ENCODE measurements at regions not wholly inside any gene's neighbourhood (a gene's known extent, or its start where the extent isn't known, plus 50 kb on each side); places are given as distances from the start of the nearest gene placed in this dataset.

DNA sequence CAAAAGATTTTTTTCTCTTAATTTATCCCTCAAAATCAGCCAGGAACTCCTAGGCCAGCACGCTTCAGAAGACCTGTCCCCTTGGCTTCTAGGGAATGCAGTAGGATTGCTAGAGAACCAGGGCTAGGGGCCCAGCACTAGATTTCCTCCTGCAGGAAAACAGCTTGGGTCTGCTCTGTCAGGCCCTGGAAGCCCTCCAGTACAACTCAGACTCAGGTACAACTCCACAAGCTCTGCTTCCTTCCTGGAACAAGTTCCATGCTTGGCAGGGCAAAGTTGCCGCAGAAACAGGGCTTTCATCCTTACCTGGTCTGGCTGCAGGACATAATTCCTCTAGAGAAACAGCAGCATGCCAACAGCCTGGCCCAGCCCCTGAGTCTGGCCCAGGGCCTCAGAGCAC, 96.1 kb upstream of the CTNNB1 start:
- DNase-seq: no peak

DNA sequence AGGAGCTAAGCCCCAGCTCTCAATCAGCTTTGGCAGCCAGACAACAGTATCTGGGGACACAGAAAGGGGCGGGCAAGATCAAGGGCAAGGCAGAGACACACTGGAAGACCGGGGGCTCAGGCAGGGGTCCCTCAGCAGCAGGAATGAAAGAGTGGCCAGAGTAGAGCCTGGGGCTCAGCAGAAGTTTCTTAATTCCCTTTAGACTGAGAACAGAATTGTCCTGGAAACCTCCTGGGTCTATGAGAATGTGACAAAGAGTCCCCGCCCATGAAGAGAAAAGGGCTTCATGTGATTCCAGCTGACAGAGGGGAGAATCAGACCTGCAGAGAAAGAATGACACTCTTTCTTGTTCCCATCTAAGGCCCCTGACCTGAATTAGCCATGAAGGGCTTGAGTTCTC, 95.2 kb upstream of the CTNNB1 start:
- DNase-seq: no peak

DNA sequence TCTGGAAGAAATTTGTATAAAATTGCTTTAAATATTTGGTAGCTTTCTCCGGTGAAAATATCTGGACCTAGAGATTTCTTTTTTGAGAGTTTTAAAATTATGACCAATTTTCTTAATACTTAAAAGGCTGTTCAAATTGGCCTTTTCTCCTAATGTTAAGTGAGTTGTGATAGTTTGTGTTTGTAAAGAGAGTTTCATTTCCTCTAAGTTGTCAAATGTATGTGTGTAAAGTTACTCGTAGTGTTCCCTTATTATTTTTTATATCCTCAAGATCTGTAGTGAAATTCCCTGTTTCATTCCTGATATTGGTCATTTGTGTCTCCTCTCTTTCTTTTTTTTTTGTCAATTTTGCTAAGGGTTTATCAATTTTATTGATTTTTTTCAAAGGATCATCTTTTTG, 92.6 kb upstream of the CTNNB1 start:
- no peak for DNase-seq

DNA sequence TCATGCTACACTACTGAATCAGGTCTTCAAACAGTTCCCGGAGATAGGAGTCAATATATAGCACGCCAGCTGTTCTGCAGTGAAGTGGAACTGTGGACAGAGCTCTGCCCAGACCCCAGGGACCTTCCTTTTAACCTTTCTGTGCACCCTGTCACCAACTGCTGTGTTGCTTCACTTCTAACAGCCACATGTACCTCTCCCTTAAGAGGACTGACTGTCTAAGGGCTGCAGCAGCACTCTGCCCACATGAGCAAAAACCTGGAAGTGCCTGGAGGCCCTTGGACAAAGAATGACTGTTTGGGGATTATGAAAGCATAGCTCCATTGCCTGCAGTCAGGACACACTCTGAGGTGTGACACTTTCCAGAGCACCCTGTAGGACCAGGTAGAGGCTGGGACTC, 88.3 kb upstream of the CTNNB1 start:
- DNase-seq: no peak

DNA sequence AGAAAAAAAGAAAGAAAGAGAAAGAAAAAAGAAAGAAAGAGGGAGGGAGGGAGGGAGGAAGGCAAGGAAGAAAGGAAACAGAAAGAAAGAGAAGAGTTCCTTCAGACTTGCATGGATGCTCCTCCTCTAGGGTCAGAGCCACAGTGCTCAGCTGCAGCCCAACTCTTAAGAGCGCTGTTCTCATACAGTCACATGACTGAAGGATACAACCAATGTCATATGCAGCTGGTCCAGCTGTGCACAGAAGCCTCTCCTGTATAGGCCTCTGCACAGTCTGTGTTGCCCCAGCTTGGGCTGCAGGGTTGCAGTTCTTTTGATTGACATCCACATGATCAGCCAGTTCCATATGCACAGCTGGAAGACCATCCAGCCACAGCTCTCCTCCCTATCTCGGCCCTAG, 86.8 kb upstream of the CTNNB1 start:
- DNase-seq: no peak

DNA sequence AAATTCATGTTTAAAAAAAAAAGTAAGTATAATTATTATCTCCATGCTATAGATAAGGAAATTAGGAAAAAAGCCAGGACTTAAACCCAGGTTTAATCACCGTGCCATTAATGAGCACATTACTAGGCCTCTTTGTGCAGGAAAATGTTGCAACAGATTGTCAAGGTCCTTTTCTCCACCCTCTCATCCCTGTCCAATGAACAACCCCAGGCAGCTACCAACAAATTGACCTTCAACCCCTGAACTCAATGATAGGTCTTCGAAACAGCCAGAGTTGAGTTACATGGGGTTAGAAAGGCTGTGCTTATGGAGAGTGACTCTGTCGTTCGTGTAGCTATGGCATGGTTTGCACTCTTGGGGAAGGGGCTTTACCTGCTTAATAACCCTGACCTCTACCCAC, 84.2 kb upstream of the CTNNB1 start:
- DNase-seq: no peak

DNA sequence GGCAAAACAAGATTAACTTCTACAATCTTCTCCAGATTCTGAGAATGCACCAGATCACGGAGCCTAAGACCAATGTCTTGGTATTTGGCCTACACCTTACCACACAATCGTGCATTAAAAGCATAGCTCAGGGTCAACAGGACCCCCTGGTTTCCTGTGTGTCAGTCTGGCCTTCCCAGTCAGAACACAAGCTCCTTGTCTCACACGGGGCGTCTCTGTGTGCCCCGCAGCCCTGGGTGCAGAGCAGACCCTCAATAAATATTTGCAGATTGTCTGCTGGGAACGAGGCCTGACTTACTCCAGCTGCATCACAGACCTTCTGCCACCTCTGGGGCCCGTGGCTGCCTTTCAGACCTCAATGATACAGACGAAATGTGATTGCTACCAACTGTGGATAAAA, 82.5 kb upstream of the CTNNB1 start:
- no peak for DNase-seq

DNA sequence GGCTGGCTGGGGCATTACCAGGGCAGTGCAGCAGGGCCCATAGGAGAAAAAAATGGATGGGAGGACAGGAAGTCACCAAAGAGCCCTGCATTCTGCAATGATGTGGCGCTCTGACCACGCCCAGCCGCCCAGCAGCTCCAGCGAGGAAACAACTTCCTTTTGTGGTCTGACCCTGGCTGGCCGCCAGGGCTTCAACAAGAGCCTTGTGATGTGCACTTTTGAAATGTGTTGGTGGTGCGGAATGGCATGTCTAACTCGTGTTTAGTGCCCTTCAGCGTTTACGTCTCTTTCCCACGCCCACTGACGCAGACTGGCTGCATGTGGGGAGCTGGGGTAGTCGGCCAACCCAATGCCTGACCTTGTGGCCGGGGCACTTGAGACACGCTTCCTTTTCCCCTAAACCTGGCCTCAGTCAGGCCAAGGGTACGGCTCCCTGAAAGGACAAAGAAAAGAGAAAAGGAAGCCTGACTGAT, 81.9 kb upstream of the CTNNB1 start:
- DNase-seq: peak; percentile 69 to 79 (median 78)

DNA sequence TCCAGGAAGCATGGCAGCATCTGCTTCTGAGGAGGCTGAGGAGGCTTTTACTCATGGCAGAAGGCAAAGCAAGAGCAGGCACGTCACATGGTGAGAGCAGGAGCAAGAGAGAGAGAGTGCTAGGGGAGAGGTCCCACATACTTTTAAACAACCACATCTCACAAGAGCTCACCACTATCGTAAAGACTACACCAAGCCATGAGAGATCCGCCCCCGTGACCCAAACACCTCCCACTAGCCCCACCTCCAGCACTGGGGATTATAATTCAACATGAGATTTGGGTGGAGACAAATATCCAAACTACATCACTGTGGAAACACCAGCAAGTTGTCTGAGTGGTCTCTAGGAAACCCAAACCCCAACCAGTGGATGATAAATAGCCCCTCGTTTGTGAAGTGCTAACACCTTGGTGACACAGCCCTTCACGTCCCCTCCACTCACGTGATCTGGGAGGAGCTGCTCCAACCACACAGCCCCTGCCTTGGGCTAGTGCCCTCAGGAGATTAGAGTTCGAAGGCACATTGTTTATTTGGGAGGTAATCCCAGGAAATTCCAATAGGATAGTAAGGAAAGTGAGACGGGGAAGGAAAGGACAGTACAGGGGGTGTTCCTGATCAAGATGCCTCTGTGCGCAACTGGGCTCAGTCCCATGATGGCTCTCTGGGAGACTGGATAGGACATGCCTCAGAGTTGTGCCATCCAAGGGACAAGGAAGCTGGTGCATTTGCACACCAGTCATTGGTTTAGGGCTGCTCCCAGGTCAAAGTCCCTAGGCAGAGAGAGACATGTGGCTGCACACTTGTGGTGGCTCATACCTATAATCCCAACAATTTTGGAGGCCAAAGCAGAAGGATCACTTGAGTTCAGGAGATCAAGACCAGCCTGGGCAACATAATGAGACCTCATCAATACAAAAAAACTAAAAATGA, 80.6 kb upstream of the CTNNB1 start:
- no peak for DNase-seq

DNA sequence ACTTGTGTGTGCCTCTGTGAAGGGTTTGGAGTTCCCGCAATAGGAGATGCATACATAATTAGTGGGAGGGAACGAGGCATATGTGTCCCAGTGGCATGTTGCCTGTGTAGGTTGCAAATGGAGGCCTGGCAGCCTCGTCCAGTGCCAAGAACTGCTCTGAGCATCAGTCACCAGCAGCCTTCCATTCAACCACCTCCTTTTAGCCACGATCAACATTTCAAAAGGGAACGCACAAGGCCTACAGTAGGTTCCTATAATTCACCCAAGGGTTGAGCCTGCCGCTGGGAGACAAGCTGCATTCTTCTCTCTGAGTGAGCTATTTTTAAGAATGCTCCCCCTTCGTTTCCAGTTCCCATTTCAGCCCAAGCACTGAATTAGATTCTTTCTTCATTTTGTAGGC, 78.8 kb upstream of the CTNNB1 start:
- DNase-seq: peak in 2 of 3 donors; percentile 10 to 35

DNA sequence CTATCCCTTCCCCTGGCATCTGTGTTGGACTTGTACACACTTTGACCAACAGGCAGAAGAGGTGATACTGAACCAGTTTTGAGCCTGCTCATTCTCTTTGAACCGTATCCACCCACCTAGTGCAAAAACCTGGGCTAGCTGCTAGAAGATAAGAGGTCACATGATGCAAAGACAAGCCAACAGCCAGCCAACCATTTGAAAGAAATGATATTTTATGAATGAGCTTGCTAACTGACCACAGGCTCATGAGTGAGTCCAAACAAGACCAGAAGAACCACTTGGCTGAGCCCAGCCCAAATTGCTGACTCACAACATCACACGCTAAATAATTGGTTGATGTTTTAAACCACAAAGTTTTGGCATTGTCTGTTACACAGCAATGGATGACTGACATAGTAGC, 74.0 kb upstream of the CTNNB1 start:
- DNase-seq: no peak

DNA sequence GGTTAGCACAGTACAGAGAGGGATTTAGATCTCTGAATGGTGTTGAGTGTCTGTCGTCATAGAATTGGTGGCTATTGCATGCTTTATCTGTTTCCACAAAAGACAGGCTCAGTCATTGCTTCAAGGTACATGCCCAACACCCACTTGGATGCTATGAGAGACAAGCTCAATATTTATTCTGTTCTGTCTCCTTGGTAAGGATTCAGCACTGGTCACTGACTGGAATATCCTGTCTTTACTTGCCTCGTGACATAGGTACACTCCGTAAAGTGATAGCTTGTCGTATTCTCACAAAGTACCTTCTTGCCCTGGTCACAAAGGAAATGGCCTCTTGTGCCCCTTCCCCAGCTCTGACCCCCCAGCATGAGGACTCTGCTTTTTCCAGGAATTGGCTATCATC, 72.8 kb upstream of the CTNNB1 start:
- DNase-seq: no peak

DNA sequence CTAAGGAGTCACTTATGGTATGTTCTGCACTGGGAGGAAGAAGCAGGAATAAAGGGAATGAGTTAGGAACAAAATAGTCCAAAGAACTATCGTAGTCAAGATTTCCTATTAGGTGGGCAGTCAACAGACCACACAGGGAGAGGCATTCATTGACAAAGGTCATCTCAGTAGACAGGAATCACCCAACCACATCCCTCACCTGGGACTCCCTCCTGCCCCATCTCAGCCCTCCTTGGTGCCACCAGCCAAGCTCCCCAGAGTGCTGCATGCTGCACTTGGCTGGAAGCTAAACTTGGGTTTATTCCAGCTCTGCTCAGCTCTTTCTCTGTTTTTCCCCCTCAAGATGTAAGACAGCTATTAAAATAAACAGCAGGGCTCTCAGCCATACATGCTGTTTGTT, 72.3 kb upstream of the CTNNB1 start:
- DNase-seq: no peak

DNA sequence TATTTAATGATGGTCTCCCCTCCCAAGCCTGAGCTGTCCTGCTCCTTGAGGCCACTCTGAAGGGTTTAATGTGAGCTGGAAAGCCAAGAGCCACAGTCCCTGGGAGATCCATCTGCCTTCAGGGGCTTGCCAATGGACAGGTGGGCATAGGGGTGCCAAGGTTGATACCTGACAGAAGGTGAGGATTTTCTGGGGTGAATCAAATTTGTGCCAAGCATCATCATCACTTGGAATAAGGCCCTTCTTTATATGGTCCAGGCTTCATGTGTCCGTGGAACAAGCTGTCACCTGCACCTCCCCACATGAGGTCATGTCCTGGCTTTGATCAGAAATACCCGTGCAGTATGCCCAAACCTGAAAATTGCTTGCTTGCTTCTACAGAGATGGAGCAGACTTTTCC, 71.9 kb upstream of the CTNNB1 start:
- DNase-seq: no peak

DNA sequence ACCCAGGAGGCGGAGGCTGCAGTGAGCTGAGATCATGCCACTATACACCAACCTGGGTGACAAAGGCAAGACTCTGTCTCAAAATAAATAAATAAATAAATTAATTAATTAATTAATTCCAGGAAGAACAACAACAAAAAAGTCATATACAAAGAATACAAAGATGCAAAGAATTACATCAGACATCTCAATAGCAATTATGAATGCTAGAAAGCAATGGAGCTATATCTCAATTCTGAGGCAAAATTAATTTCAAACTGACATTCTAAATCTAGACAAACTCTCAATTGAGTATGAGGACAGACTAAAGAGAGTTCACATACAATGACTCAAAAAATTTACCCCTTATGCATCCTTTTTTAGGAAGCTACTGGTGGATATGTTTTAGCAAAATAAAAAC, 69.6 kb upstream of the CTNNB1 start:
- no peak for DNase-seq

DNA sequence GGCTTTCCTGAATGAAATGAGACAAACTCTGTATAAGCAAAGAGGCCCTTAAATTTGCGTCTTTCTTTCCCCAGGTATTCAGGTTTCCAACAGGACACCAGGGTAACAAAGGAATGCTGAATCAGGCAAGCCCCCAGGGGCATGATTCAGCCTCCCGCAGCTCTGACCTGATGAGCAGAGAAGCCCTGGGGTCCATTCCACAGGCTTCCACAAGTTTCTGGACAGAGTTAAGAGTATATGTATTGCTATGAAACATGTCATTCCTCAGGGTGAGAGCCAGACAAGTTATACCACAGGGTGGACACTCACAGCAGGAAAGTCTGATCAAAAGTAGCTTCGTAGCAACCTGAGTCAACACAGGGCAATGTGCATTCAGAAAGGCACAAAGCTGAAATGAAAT, 68.1 kb upstream of the CTNNB1 start:
- DNase-seq: no peak

DNA sequence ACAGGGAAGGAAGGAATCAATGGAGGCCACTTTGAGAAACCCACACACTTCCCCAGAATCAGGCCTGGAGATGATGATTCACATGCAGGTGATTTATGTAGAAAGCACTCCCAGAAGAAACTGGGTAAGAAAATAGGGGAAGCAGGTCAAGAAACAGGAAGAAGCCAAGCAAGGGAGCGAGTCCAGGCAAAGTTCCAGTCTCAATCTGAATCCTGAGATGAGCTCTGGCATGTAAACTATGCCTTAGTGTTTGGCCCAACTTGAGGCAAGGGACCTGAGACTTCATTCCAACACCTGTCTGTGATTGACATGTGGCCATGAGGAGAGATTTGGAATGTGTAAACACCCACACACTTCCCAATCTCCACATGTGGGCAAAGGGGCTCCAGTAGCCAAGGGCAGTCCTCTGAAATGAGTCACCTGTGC, 61.6 kb upstream of the CTNNB1 start:
- no peak for DNase-seq

DNA sequence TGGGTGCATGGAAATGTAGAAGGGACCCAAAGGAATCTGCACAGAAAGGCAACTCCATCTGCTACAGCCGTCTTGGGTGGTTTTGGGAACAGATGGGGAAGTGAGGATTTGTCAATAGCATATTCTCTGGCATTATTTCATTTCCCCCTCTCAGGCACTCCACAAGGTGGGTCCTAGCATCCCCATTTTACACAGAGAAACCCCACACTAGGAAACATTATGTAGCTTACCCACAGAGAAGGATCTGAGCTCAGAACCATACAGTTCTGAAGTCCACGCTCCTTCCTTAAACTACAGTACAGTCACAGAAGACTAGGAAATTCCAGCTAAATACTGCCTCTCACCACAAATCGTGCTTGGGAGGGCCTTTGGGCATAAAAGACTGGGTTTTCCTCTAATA, 61.2 kb upstream of the CTNNB1 start:
- no peak for DNase-seq

DNA sequence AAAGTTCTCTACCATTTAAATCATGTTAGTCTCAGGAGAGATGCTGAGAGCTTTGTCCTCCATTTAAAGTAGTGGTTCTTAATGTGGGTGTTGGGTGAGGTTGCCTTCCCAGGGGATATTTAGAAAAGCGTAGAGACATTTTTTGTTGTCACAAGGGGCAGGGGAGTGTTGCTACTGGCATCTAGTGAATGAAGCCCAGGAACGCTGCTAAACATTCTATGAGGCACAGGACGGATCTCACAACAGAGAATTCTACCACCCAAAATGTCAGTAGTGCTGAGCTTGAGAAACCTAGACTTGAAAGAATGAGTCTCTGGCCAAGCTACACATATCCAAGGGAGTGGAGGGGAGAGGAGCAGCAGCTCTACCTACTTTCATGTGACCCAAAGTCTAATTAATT, 60.7 kb upstream of the CTNNB1 start:
- no peak for DNase-seq

DNA sequence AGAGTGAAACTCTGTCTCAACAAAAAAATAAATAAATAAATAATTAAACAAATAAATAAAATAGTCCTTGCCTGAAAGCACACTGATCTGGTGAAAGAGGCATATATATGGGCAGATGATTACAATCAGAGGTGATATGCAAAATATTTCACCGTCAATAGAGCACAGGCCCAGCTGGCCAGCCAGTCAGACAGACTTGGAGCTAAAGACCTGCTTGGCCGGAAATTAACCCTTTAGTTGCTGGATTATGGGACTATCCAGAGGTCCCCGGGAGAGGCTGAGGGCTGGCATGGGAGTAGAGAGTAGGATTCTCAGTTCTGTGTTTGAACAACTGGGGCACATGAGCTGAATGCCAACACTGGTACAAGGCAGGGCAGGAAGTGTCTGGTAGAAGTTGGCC, 59.1 kb upstream of the CTNNB1 start:
- DNase-seq: no peak

DNA sequence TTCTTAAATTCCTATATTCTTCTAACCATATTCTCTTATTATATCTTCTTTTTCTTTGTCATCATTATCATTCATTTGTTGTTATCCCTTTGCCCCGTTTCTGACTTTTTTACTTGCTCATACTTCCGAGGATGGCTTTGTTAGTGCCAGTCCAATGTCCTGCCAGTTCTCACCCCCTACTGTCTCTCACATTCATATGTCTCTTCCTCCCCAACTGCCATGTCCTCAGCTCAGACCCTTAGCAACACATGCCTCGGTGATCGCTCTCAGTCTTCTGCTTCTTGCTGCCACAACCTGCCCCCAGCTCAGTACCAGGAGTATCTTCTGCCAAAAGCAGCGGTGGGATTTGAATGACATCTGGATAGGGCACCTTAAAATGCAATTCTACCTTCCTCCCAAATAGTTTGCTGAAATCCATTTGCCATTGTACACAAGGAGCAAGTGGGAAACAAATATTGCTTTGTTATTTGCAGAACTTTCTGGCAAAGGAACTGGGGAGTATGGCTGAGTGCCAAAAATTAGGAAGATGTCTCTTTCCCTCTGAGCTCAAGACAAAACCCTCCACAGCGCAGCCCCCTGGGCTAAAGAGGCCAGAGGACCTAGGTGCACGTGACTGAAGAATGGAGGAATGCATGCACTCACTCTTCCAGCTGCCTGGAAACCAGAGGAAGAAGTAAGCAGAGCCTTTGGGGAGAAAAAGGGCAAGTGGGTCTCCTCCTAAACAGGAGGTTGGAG, 57.7 kb upstream of the CTNNB1 start:
- peak in 1 of 3 donors; percentile 16 for DNase-seq

DNA sequence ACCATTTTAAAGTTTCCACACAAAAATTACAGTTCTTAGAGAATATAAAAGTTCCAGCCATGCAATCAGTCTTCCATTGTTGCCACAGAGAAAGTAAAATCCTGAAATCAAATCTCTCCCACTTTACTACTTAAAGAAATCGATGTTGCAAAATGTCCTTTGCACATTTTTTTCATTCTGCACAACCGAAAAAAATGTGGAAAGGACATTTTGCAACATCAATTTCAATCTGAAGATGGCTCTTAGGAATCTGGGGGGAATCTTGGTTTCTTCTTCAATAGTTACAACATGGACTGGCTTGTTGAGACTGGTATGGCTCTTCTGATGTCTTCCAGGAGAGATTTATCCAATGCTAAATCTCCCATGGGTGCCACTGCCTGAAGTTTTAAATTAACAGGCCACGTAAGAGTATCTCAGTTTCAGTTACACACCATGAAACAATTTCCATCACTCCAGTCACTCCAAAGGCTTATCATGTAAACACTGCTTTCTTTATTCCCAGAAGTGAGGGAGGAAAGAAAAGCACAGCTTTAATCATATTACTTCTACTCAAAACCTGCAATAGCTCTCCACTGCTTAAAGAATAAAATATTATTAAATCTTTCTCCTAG, 55.8 kb upstream of the CTNNB1 start:
- no peak for DNase-seq

DNA sequence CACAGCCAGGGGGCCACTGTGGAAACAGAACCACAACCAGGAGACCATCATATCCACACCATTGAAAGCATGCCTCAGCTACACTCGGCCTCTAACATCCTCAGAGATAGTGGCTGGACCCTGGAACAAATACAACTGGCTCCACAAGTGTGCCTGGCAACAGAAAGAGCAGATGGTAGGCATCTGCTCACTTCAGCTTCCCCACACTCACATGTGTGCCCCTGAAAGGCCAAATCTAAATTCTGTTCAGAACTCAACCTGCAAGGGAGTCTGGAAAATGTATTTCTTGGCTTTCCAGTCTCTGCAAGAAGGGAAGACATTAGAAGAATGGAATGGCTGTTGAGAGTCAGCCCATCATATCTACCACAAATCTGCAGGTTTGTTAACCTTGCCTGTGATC, 54.7 kb upstream of the CTNNB1 start:
- no peak for DNase-seq
